Endothelial cell of umbilical vein (primary cell): ENCODE measurements at regions not wholly inside any gene's neighbourhood (a gene's known extent, or its start where the extent isn't known, plus 50 kb on each side); places are given as distances from the start of the nearest gene placed in this dataset.
"Not testable (repeated sequence)": the region's sequence is repeated elsewhere in the genome, so short reads cannot be mapped to it uniquely, and the experiment has no call there.

Source experiments
- BruUV-seq: library from RNA; stranded (reverse); fragments of 400-500 nt; replicated peaks from 2 replicates; lab custom pipeline; 2021; lab: Mats Ljungman, UMichigan
- CTCF ChIA-PET: fragments of 300-600, 350-600 bp; sonication (Branson Sonifier 250); formaldehyde crosslinking; loops from one replicate; lab custom pipeline; 2021; ENCODE audit warnings: antibody characterized with exemption, inconsistent platforms; lab: Charles Lee
- POLR2A ChIA-PET: fragments of 300-600, 350-600 bp; sonication (Branson Sonifier 250); formaldehyde crosslinking; loops from one replicate; lab custom pipeline; 2021; ENCODE audit warnings: antibody characterized with exemption, inconsistent platforms; lab: Charles Lee
- DNase-seq: peaks from one replicate; pipeline ENCODE4 v3.0.0-alpha.2; 2011; ENCODE audit warnings: low read depth, low spot score
- FAIRE-seq: peaks from 2 replicates; lab custom pipeline; 2011; peaks lifted over from hg19 to GRCh38; lab: Jason Lieb, UNC
- H2AFZ ChIP-seq: 2 replicates; pipeline ENCODE4 v1.6.0; 2012; ENCODE audit warnings: low read depth, low read length, control low read depth, inconsistent platforms
- H3K27ac ChIP-seq: 2 replicates; pipeline ENCODE4 v1.5.1; 2011; ENCODE audit warnings: low read depth, mild to moderate bottlenecking, control low read depth, low read length, moderate library complexity; ENCODE audit not compliant: insufficient read depth
- H3K27me3 ChIP-seq, 2 experiments: 2 replicates each; pipeline versions ENCODE4 v1.6.0 to v1.6.1; 2011; ENCODE audit warnings: low read length in 2 of 2, mixed read lengths in 1 of 2; ENCODE audit not compliant: control insufficient read depth in 2 of 2, insufficient read depth in 2 of 2
- H3K36me3 ChIP-seq, 2 experiments: 2 replicates in 1 of 2; 3 replicates in 1 of 2; pipeline ENCODE4 v1.5.1; 2011; ENCODE audit warnings: low read length in 2 of 2, mild to moderate bottlenecking in 1 of 2, moderate library complexity in 1 of 2; ENCODE audit not compliant: control insufficient read depth in 2 of 2, insufficient read depth in 2 of 2; ENCODE audit errors: extremely low read depth in 1 of 2
- H3K4me1 ChIP-seq: 3 replicates; pipeline ENCODE4 v1.5.1; 2011; ENCODE audit warnings: mild to moderate bottlenecking, low read length; ENCODE audit not compliant: control insufficient read depth, insufficient read depth; ENCODE audit errors: extremely low read depth
- H3K4me2 ChIP-seq: 2 replicates; pipeline ENCODE4 v1.6.1; 2011; ENCODE audit warnings: low read length, control low read depth, mixed read lengths; ENCODE audit not compliant: insufficient read depth
- H3K4me3 ChIP-seq, 3 experiments: fragments of 200-600 bp in 1 of 3; sonication (generic), shearing (Covaris generic) in 1 of 3; replicated peaks in 1 of 3; 2 replicates each; pipeline ENCODE4 v1.5.1; 2011 to 2016; ENCODE audit warnings: control low read depth in 3 of 3, low read length in 3 of 3, mild to moderate bottlenecking in 2 of 3, inconsistent platforms in 1 of 3, low read depth in 1 of 3, moderate library complexity in 1 of 3; ENCODE audit not compliant: insufficient read depth in 1 of 3
- H3K79me2 ChIP-seq: 2 replicates; pipeline ENCODE4 v1.6.0; 2012; ENCODE audit warnings: low read length, inconsistent platforms; ENCODE audit not compliant: control insufficient read depth, insufficient read depth
- H3K9ac ChIP-seq: replicated peaks from 2 replicates; pipeline ENCODE3; 2011; ENCODE audit warnings: low read length, control low read depth; ENCODE audit not compliant: insufficient read depth; ENCODE audit errors: extremely low read depth
- H3K9me1 ChIP-seq: replicated peaks from 3 replicates; pipeline ENCODE4 v1.6.0; 2011; ENCODE audit warnings: mild to moderate bottlenecking, low read length; ENCODE audit not compliant: control insufficient read depth, insufficient read depth; ENCODE audit errors: extremely low read depth
- H3K9me3 ChIP-seq: replicated peaks from 2 replicates; pipeline ENCODE4 v1.5.1; 2012; ENCODE audit warnings: low read length, inconsistent platforms; ENCODE audit not compliant: control insufficient read depth, insufficient read depth
- H4K20me1 ChIP-seq: replicated peaks from 2 replicates; pipeline ENCODE3; 2011; ENCODE audit warnings: mild to moderate bottlenecking, low read length; ENCODE audit not compliant: control insufficient read depth, insufficient read depth; ENCODE audit errors: extremely low read depth
- dilution Hi-C: fragments of 300-500 bp; cut with MboI; formaldehyde crosslinking; loops from one replicate; pipeline ENCODE4 v1.15.0; 2019; ENCODE audit warnings: low sequenced_read_pairs; ENCODE audit not compliant: extremely low pct_ligation_motif_present
- intact Hi-C: fragments of 100-400 bp; cut with micrococcal nuclease; formaldehyde crosslinking; loops from one replicate; pipeline ENCODE4 v1.10.0; 2022

DNA sequence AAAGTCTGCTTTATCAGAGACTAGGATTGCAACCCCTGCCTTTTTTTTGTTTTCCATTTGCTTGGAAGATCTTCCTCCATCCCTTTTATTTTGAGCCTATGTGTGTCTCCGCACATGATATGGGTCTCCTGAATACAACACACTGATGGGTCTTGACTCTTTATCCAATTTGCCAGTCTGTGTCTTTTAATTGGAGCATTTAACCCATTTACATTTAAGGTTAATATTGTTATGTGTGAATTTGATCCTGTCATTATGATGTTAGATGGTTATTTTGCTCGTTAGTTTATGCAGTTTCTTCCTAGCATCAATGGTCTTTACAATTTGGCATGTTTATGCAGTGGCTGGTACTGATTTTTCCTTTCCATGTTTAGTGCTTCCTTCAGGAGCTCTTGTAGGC lies 84.0 kb upstream of the B3GAT1 start:
- H4K20me1 ChIP-seq, dilution Hi-C loops, H3K36me3 ChIP-seq, H3K9ac ChIP-seq, DNase-seq, H3K4me1 ChIP-seq, H3K9me1 ChIP-seq, intact Hi-C loops, H3K4me3 ChIP-seq, CTCF ChIA-PET, H3K9me3 ChIP-seq, H3K27ac ChIP-seq, POLR2A ChIA-PET, FAIRE-seq, BruUV-seq, H3K79me2 ChIP-seq, H3K27me3 ChIP-seq, H2AFZ ChIP-seq, H3K4me2 ChIP-seq: not testable (repeated sequence)

DNA sequence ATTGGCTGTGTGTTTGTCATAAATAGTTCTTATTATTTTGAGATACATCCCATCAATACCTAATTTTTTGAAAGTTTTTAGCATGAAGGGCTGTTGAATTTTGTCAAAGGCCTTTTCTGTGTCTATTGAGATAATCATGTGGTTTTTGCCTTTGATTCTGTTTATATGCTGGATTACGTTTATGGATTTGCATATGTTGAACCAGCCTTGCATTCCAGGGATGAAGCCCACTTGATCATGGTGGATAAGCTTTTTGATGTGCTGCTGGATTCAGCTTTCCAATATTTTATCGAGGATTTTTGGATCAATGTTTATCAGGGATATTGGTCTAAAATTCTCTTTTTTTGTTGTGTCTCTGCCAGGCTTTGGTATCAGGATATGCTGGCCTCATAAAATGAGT lies 82.4 kb upstream of the B3GAT1 start:
- H3K9me3 ChIP-seq, H3K4me2 ChIP-seq, H2AFZ ChIP-seq, H3K27me3 ChIP-seq, H3K4me1 ChIP-seq, POLR2A ChIA-PET, H3K9me1 ChIP-seq, dilution Hi-C loops, intact Hi-C loops, H3K27ac ChIP-seq, BruUV-seq, CTCF ChIA-PET, H3K9ac ChIP-seq, FAIRE-seq, H3K79me2 ChIP-seq, H4K20me1 ChIP-seq, H3K36me3 ChIP-seq, DNase-seq, H3K4me3 ChIP-seq: not testable (repeated sequence)

DNA sequence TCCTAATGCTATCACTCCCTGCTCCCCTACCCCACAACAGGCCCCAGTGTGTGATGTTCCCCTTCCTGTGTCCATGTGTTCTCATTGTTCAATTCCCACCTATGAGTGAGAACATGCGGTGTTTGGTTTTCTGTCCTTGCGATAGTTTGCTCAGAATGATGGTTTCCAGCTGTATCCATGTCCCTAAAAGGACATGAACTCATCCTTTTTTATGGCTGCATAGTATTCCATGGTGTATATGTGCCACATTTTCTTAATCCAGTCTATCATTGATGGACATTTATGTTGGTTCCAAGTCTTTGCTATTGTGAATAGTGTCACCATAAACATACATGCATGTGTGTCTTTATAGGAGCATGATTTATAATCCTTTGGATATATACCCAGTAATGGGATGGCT lies 80.4 kb upstream of the B3GAT1 start:
- H3K9me3 ChIP-seq, H3K4me1 ChIP-seq, FAIRE-seq, intact Hi-C loops, H3K9me1 ChIP-seq, H3K9ac ChIP-seq, H2AFZ ChIP-seq, H4K20me1 ChIP-seq, H3K4me3 ChIP-seq, DNase-seq, CTCF ChIA-PET, dilution Hi-C loops, H3K36me3 ChIP-seq, POLR2A ChIA-PET, H3K79me2 ChIP-seq, H3K4me2 ChIP-seq, H3K27ac ChIP-seq, H3K27me3 ChIP-seq, BruUV-seq: not testable (repeated sequence)
